Upper lobe of left lung (tissue), 4 donors: ENCODE measurements at regions not wholly inside any gene's neighbourhood (a gene's known extent, or its start where the extent isn't known, plus 50 kb on each side); places are given as distances from the start of the nearest gene placed in this dataset.

Source experiments
- CTCF ChIP-seq, 6 experiments: fragments of 450-650 bp in 4 of 6; fragments of 200-600 bp in 2 of 6; sonication (generic) in 2 of 6; IDR thresholded peaks; one replicate each; pipeline ENCODE4 v1.5.1; 2016 to 2019; ENCODE audit warnings: antibody characterized with exemption in 6 of 6
- POLR2AphosphoS5 ChIP-seq, 2 donors: sonication (generic); formaldehyde crosslinking; IDR thresholded peaks; one replicate each; pipeline ENCODE4 v1.5.1; 2017; ENCODE audit warnings: antibody characterized with exemption in 2 of 2

- TF ChIP-seq CTCF (IDR thresholded peaks at IDR 0.05) (no peak), POLR2AphosphoS5 (IDR thresholded peaks at IDR 0.05) (no peak)
Observed at GRCh38 chr12:22115711-22116110, 69.7 kb downstream of the CMAS start.
